ENCODE measurements at regions not wholly inside any gene's neighbourhood (a gene's known extent, or its start where the extent isn't known, plus 50 kb on each side); places are given as distances from the start of the nearest gene placed in this dataset.

- DNase-seq, result no peak
Observed at GRCh38 chr3:159832024-159832423, 156.6 kb upstream of the IL12A start.

GRCh38 chr3:159835126-159835525 lies 153.5 kb upstream of the IL12A start:
- DNase-seq, result no peak

GRCh38 chr3:159837725-159838124 lies 150.9 kb upstream of the IL12A start:
- DNase-seq, result no peak

DNA sequence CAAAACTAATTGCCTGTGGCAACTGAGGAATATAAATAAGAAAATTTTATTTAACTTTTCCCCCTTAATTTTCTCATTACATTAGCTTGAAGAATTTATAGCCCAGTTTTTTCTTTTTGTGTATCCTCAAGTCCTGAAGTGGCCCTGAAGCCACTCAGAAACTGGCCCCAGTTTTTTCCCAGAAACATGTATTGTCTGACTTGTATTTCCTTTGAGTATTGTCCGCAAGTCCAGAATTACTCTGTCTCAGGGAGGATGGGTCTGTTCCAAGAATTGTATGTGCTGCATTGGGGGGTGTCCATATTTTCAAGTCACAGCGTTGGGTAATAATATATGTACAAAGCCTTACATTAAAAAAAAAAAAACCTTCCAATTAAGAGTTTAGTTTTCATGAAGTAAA lies 149.7 kb upstream of the IL12A start:
- no peak for DNase-seq

- peak; percentile 66 for DNase-seq
Observed at GRCh38 chr3:159839561-159840379, 148.9 kb upstream of the IL12A start, which contains the start of gene SCHIP1. Gene SCHIP1 (plus strand): TSS chr3:159839861.

- DNase-seq, result no peak
Observed at GRCh38 chr3:159840703-159841299, 147.8 kb upstream of the IL12A start.

DNA sequence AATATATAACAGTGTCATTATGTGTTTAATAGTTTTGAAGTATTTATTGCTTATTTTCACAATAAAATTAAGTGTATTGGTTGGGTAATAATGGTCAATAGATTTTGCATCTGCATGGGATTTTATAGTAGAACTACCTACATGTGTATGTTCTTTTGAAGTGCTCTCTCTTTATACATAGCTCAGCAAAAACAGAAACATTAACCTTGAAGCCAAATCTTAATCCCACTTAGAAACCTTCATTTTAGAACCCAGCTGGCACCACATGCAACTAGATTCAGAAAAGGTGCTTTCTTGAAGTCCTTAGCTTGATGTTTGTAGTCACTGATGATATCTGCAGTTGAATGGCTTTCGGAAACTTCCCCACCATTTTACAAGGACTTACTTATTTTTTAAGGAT lies 146.9 kb upstream of the IL12A start:
- DNase-seq, result no peak

DNA sequence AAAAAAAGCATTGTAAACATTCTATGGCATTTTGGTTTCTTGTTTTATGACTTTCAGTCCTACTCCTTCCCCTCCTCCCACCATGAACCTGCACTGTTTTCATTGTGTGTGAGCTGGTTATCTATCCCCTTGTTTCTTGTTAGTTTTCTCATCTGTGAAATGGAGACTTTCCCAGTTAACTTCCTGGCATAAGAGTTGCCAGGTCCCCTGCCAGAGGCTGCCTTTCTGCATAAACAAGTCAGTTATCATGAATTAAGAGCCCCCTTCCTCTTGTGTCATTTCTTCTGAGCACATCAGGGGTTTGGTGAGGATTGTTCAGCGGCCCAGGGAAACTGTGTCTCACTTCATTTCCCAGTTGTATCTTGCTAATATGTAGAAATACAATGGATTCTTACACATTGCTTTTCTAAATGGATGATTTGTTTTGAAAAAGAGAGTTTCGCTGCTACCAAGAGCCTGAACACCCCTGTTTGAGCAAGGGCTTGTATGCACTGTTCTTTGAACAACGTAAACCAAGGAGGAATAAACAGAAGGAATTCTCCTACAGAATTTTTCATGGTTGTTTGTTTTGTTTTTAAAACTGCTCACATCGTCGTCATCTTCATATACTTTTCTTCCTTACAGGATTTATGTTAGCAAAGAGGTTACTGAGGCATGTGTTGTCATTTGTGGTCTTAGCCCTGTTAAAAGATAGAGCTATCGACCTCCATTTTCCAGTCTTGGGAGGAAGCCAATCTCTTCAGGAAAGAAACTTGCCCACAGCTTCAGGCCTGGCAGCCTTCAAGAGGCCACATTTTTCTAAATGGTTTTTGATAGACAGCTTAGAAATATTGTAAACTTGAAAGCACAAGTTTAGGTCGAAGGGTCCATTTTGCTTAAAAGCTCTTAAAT lies 144.6 kb upstream of the IL12A start:
- DNase-seq, result no peak

DNA sequence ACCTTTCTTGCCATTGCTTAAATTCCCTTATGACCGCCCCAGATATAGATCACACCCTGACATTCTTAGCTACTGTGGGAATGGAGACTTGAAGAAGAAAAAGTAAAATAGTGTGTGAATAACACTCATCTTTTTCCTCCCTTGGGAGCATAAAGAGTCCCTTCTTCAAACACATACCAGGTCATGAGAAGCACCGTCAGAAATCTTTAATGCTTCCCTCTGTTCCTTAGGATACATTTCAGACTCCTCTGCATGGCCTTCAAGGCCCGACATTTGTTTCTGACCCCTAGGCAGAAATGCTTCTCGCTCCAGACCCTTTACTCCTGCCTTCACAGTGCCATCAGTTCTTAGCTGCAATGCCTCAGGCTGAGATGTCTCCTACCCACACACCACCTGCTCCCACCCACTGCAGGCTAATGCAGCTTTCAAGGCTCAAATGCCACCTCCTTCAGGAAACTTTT lies 143.8 kb upstream of the IL12A start:
- no peak for DNase-seq

DNA sequence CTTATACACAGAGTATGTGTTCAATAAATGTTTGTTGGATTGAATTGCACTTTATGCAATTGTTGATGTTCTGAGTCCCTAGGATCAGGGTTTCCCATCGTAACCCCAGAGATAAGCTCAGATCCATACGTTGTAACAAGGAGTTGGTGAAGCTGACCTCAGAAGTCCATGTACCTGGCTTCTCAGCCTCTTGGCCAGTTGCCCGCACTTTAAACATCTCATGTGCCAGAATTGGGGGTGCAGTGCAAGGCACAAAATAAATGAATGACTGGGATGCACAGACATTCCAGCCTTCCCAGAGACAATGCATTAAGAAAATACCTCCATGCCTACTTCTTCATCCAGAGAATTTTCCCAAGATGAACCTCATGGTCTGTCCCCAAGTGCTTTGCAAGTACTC lies 142.9 kb upstream of the IL12A start:
- no peak for DNase-seq

GRCh38 chr3:159846255-159846654 lies 142.4 kb upstream of the IL12A start:
- DNase-seq, result no peak

- no peak for DNase-seq
Observed at GRCh38 chr3:159848348-159849118, 140.1 kb upstream of the IL12A start.

- DNase-seq, result no peak
Observed at GRCh38 chr3:159850481-159850880, 138.2 kb upstream of the IL12A start.

- DNase-seq, result no peak
Observed at GRCh38 chr3:159852266-159852665, 136.4 kb upstream of the IL12A start.

DNA sequence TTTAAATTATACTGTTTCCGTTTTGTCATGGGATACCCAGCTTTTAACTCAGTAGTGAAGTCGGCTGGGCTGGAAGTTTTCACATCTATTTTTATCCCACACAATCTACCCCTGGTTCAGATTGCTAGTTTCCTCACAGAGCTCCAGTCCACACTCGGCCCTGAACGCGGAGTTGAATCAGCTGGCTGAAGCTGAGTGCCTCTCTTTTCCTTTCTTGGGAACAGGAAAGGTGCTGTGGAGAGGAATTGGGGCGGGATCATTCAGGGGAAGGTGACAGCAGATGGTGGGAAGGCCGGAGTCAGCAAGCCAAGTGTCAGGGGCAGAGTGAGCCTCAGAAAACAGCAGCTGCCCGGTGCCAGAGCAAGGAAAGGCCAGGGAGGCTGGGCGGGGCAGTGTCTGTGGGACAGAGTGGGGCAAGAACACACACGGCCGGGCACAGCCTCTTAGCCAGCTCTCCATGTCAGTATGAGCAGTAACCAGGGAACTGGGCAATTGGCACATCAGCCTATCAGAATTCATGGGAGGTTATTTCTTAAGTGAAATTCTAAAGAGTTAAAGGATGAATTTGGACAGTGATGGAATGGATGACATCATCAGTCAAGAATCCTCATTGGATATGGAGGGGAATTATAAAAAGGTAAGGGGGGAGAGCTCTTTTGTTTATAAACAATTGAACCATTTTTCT lies 135.7 kb upstream of the IL12A start:
- DNase-seq, result no peak

DNA sequence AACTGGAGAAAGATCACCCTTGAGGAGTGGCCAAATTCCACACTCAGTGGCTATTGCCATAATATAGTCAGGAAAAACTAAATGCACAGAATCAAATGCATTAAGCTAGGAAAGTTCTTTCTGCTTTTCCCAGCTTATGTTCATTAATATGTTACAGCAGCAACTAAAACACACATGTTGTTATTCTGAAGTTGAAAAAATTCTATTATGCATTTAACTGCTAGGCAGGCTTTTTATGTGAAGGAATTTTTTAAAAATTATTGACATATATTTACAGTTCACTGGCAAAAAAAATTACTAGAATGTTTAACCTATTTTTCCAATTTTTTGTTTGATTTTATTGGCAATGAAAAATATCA lies 135.2 kb upstream of the IL12A start:
- no peak for DNase-seq

- DNase-seq, result no peak
Observed at GRCh38 chr3:159854500-159855124, 134.0 kb upstream of the IL12A start.

DNA sequence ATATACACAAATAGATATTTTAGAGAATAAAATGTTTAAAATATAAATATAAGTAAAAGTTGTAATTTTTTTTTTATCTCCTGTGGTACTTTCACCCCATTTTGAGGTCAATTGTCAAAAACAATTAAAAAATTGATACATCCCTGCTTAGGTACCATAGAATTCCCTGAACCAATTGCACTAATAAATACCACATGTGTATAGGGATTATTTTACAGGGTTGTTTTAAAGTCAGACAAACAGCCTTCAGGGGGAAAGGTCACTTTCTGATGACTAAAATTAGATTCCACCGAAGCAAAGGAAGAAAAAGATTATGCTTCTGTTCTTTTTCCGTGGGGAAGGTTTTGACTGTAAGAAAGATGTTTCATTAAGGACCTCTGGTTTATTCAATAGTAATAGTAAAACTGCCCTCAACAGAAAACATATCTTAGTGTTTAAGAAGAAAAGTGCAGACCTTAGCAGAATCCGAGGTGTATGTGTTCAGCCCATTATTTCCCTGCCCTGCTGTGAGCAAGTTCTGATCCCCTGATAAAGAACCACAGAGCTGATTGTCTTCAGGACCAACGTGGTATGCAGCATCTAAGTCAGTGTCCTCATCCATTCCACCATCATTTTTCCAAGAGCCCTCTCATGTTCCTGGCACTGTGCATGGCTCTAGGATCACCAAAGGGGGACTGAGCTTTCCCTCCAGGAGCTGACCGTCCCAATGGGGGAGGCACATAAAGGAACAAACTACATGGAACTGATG lies 132.9 kb upstream of the IL12A start:
- DNase-seq, result no peak

DNA sequence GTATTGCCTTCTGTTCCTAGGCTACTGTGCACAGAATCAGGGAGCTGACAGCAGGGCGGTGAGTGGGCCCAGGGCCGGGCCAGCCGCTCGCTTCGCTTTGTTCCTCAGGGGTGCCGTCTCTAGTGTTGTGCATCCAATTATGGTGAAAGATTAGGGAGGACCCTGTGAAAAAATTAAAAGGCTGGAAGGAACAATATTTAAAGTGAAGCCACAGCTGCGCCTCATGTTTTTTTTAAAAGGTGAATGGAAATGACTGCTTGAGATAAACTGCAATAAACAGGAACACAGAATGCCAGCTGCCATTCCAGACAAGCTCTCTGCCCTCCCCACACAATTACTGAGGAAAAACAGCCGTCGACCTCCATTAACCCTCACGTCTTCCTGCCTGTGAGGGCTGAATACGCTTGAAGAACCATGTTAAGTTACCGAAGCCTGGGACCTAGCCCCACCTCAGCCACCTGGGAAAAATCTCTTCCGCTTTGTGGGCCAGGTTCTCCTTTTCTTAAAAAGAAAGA lies 132.0 kb upstream of the IL12A start:
- peak; percentile 34 for DNase-seq

DNA sequence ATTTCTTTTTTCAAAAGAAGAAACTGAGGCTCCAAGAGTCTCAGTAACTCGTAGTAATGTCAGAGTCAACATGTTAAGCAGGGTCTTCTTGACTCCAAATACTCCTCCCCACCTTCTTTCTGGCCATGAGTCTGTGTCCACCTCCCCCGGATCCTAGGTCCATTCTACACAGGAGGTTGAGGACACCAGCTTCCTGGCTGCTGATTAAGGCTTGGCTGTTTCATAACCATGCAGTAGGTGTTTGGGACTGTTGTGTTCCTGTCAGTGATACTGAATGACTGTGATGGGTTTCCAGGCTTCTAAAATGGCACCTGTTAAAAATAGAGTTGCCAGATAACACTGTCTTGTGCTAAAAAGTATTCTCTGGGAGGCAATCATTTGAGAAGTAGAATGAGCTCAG lies 130.8 kb upstream of the IL12A start:
- no peak for DNase-seq

DNA sequence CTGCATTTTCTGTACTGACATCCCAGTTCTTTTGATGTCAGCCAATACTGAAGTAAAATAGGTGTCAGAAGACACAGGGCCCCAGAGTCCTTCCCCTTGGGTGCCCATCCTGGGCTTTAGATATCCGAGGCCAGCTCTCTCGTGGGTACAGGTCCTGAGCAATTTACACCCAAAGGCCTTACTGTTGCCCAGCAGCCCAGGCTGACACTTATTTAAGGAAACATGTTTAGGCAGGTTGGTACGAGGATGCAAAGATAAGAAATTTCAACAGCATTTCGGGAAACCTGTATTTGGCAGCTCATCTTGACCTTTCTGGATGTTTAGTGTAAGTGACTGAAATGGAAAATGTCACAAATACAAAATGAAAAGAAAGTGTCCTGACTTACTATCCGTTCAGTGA lies 130.0 kb upstream of the IL12A start:
- DNase-seq, result no peak
